Thyroid gland (tissue), 4 donors: ENCODE measurements at regions not wholly inside any gene's neighbourhood (a gene's known extent, or its start where the extent isn't known, plus 50 kb on each side); places are given as distances from the start of the nearest gene placed in this dataset.

Experiments
- DNase-seq, 2 donors: peaks; one replicate each; pipeline ENCODE4 v3.0.0-alpha.2; 2019
- H3K27ac ChIP-seq, 3 donors: fragments of 200-600 bp; sonication (generic); 1 replicate in 2 of 3; 2 replicates in 1 of 3; pipeline ENCODE4 v1.5.1; 2016 to 2019; ENCODE audit warnings: mild to moderate bottlenecking in 1 of 3, moderate library complexity in 1 of 3
- H3K27me3 ChIP-seq: fragments of 200-600 bp; sonication (generic); one replicate; pipeline ENCODE4 v1.5.1; 2019
- H3K36me3 ChIP-seq, 2 donors: fragments of 200-600 bp; sonication (generic); one replicate each; pipeline ENCODE4 v1.5.1; 2016 to 2019
- H3K4me1 ChIP-seq, 2 donors: fragments of 200-600 bp; sonication (generic); one replicate each; pipeline ENCODE4 v1.5.1; 2017 to 2019
- H3K4me3 ChIP-seq, 3 donors: fragments of 200-600 bp; sonication (generic); replicated peaks in 1 of 3; 1 replicate in 2 of 3; 2 replicates in 1 of 3; pipeline ENCODE4 v1.5.1; 2016; ENCODE audit warnings: mild to moderate bottlenecking in 1 of 3
- H3K9me3 ChIP-seq: fragments of 200-600 bp; sonication (generic); one replicate; pipeline ENCODE4 v1.5.1; 2017
- POLR2A ChIP-seq, 2 donors: fragments of 450-650 bp; IDR thresholded peaks; one replicate each; pipeline ENCODE4 v1.6.1; 2017; ENCODE audit warnings: antibody characterized with exemption in 2 of 2, mild to moderate bottlenecking in 2 of 2, moderate library complexity in 1 of 2
- WGBS, 2 donors: methylation state at CpG; one replicate each; pipeline ENCODE4 v1.1.5; 2017; 5-methylcytosine and 5-hydroxymethylcytosine counted together
- intact Hi-C: fragments of 100-400 bp; cut with DNase I; formaldehyde crosslinking; loops from one replicate; pipeline ENCODE4 v1.15.1; 2023
- TF ChIP-seq, protein P1 (sequence below), 6 experiments: fragments of 200-600 bp in 3 of 6; fragments of 450-650 bp in 3 of 6; sonication (generic) in 3 of 6; IDR thresholded peaks; one replicate each; pipeline ENCODE4 v1.5.1; 2016 to 2019; ENCODE audit warnings: antibody characterized with exemption in 6 of 6, mild to moderate bottlenecking in 2 of 6, inconsistent platforms in 1 of 6, moderate library complexity in 1 of 6

DNA sequence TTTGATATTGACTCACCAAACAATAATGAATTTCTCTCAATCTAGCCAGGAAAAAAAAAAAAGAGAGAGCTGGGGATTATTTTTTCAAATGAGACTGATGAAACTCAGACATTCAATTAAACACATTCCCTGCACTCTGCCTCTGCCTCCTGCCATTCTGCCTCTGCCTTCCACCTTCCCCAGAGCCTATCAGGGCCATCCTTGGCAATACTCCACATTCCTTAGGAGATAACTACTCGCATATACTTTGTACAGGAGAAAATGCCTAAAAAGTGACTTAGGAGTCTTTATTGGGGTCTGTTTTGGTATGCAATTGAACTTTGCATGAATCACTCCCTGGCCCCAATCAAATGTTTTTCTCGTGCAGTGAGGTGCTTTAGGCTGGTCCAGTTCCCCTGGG is 246.6 kb upstream of the PLET1 start:
- no peaks in the 10 kb centered on the region for H3K36me3 ChIP-seq
- H3K27ac ChIP-seq, result no peak overlapping the region
- H3K4me1 ChIP-seq, result no peaks in the 10 kb centered on the region
- H3K27me3 ChIP-seq, result no peaks in the 10 kb centered on the region
- intact Hi-C loops, result no loop called here
- H3K4me3 ChIP-seq, result no peak overlapping the region
- no peak for TF ChIP-seq POLR2A (IDR thresholded peaks at IDR 0.05)
- TF ChIP-seq, protein P1, sequence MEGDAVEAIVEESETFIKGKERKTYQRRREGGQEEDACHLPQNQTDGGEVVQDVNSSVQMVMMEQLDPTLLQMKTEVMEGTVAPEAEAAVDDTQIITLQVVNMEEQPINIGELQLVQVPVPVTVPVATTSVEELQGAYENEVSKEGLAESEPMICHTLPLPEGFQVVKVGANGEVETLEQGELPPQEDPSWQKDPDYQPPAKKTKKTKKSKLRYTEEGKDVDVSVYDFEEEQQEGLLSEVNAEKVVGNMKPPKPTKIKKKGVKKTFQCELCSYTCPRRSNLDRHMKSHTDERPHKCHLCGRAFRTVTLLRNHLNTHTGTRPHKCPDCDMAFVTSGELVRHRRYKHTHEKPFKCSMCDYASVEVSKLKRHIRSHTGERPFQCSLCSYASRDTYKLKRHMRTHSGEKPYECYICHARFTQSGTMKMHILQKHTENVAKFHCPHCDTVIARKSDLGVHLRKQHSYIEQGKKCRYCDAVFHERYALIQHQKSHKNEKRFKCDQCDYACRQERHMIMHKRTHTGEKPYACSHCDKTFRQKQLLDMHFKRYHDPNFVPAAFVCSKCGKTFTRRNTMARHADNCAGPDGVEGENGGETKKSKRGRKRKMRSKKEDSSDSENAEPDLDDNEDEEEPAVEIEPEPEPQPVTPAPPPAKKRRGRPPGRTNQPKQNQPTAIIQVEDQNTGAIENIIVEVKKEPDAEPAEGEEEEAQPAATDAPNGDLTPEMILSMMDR (IDR thresholded peaks at IDR 0.05), result no peak
- no peak for DNase-seq
- no peaks in the 10 kb centered on the region for H3K9me3 ChIP-seq
- WGBS, 2 donors, result 57 to 71% methylated on average over 2 of the region's 2 CpGs

- H3K36me3 ChIP-seq, result no peaks in the 10 kb centered on the region
- WGBS, 2 donors, result 77 to 91% methylated on average over 2 of the region's 2 CpGs
- no peaks in the 10 kb centered on the region for H3K4me1 ChIP-seq
- H3K4me3 ChIP-seq, result no peak overlapping the region
- H3K27me3 ChIP-seq, result no peaks in the 10 kb centered on the region
- intact Hi-C loops, result no loop called here
- H3K9me3 ChIP-seq, result no peaks in the 10 kb centered on the region
- TF ChIP-seq, protein P1 (IDR thresholded peaks at IDR 0.05), result no peak
- TF ChIP-seq POLR2A (IDR thresholded peaks at IDR 0.05), result no peak
- DNase-seq, result no peak
- H3K27ac ChIP-seq, result no peak overlapping the region
Measured at GRCh38 chr11:112508750-112509149, 248.1 kb upstream of the PLET1 start.

GRCh38 chr11:112509300-112509699 is 248.6 kb upstream of the PLET1 start:
- H3K36me3 ChIP-seq, result no peaks in the 10 kb centered on the region
- no peaks in the 10 kb centered on the region for H3K4me1 ChIP-seq
- H3K27ac ChIP-seq, result no peak overlapping the region
- WGBS, 2 donors, result 71 to 76% methylated on average over 2 of the region's 2 CpGs
- no peak overlapping the region for H3K4me3 ChIP-seq
- no peaks in the 10 kb centered on the region for H3K27me3 ChIP-seq
- intact Hi-C loops, result no loop called here
- no peak for DNase-seq
- no peaks in the 10 kb centered on the region for H3K9me3 ChIP-seq
- TF ChIP-seq POLR2A (IDR thresholded peaks at IDR 0.05), result no peak
- TF ChIP-seq, protein P1 (IDR thresholded peaks at IDR 0.05), result no peak

DNA sequence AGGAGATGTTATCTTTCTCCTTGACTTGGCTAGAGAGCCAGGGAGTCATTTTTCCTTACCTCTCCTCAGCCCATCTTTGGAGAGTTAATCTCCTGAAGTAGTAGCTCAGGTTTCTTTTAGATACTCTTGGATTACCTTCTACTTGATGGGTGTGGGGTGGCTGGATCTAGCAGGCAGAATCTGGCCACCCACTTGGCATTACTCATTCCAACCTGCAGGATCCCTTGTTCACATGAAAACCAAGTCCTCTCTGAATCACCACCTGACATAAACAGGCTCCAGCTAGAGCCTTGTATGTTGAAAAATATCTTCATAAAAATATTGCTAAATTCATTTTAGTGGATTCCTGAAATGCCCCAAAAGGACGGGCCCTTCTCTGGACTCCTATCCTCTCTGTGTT is 250.6 kb upstream of the PLET1 start:
- DNase-seq, result no peak
- Histone ChIP-seq H3K4me3 (no peak overlapping the region), H3K36me3 (no peaks in the 10 kb centered on the region), H3K9me3 (no peaks in the 10 kb centered on the region), H3K4me1 (no peaks in the 10 kb centered on the region), H3K27ac (no peak overlapping the region), H3K27me3 (no peaks in the 10 kb centered on the region)
- 65 to 79% methylated on average over 1 of the region's 1 CpG for WGBS, 2 donors
- TF ChIP-seq, protein P1 (IDR thresholded peaks at IDR 0.05), result no peak
- TF ChIP-seq POLR2A (IDR thresholded peaks at IDR 0.05), result no peak
- intact Hi-C loops, result no loop called here

GRCh38 chr11:112511911-112512310 is 251.3 kb upstream of the PLET1 start:
- intact Hi-C loops, result no loop called here
- Histone ChIP-seq H3K27ac (no peak overlapping the region), H3K27me3 (no peaks in the 10 kb centered on the region), H3K4me3 (no peak overlapping the region), H3K36me3 (no peaks in the 10 kb centered on the region), H3K9me3 (no peaks in the 10 kb centered on the region), H3K4me1 (no peaks in the 10 kb centered on the region)
- WGBS, 2 donors, result 57 to 68% methylated on average over 1 of the region's 1 CpG
- TF ChIP-seq, protein P1 (IDR thresholded peaks at IDR 0.05), result no peak
- no peak for TF ChIP-seq POLR2A (IDR thresholded peaks at IDR 0.05)
- no peak for DNase-seq
